Frontal cortex (tissue), 3 donors: ENCODE measurements at regions not wholly inside any gene's neighbourhood (a gene's known extent, or its start where the extent isn't known, plus 50 kb on each side); places are given as distances from the start of the nearest gene placed in this dataset.

Source experiments
- DNase-seq, 2 donors: peaks; one replicate each; pipeline ENCODE4 v3.0.0; 2012; ENCODE audit warnings: low spot score in 2 of 2
- FAIRE-seq: peaks from 2 replicates; lab custom pipeline; 2012; peaks lifted over from hg19 to GRCh38; lab: Jason Lieb, UNC
- donor health status: control.
- donor health status: control.
- donor health status: control.

- FAIRE-seq (no peak), DNase-seq (no peak)
Measured at GRCh38 chr2:122000556-122001340, 245.3 kb downstream of the TSN start.

- no peak for DNase-seq
Measured at GRCh38 chr2:122001441-122001874, 246.0 kb downstream of the TSN start.

GRCh38 chr2:122003196-122003940, 247.9 kb downstream of the TSN start:
- DNase-seq: no peak

More at GRCh38 chr2:122001441-122001874, 246.0 kb downstream of the TSN start:
- no peak for FAIRE-seq

GRCh38 chr2:122007126-122007525, 251.7 kb downstream of the TSN start:
- FAIRE-seq (no peak), DNase-seq (no peak)

More at GRCh38 chr2:122003196-122003940, 247.9 kb downstream of the TSN start:
- no peak for FAIRE-seq

- FAIRE-seq (no peak), DNase-seq (no peak)
Measured at GRCh38 chr2:122007577-122007976, 252.1 kb downstream of the TSN start.

- no peak for DNase-seq
- no peak for FAIRE-seq
Measured at GRCh38 chr2:122009561-122009960, 254.1 kb downstream of the TSN start.

GRCh38 chr2:122011493-122012270, 256.2 kb downstream of the TSN start:
- DNase-seq: no peak
- no peak for FAIRE-seq

- FAIRE-seq (no peak), DNase-seq (no peak)
Measured at GRCh38 chr2:122018736-122019135, 263.3 kb downstream of the TSN start.

GRCh38 chr2:122019724-122020123, 264.3 kb downstream of the TSN start:
- FAIRE-seq (no peak), DNase-seq (peak in 1 of 2 donors; percentile 32)

GRCh38 chr2:122020377-122020776, 264.9 kb downstream of the TSN start:
- no peak for DNase-seq
- FAIRE-seq: no peak

GRCh38 chr2:122021941-122022340, 266.5 kb downstream of the TSN start:
- FAIRE-seq (no peak), DNase-seq (no peak)

- no peak for FAIRE-seq
- no peak for DNase-seq
Measured at GRCh38 chr2:122022531-122022930, 267.1 kb downstream of the TSN start.

- FAIRE-seq (no peak), DNase-seq (no peak)
Measured at GRCh38 chr2:122023059-122023864, 267.8 kb downstream of the TSN start.

- no peak for DNase-seq
- FAIRE-seq: no peak
Measured at GRCh38 chr2:122027510-122028217, 272.2 kb downstream of the TSN start.

- DNase-seq (peak in 1 of 2 donors; percentile 23), FAIRE-seq (no peak)
Measured at GRCh38 chr2:122028371-122029100, 273.1 kb downstream of the TSN start.

- DNase-seq (no peak), FAIRE-seq (no peak)
Measured at GRCh38 chr2:122029456-122029855, 274.0 kb downstream of the TSN start.

GRCh38 chr2:122029945-122030344, 274.5 kb downstream of the TSN start:
- DNase-seq (no peak), FAIRE-seq (no peak)

- DNase-seq (no peak), FAIRE-seq (no peak)
Measured at GRCh38 chr2:122031544-122032263, 276.3 kb downstream of the TSN start.
